ENCODE measurements at regions not wholly inside any gene's neighbourhood (a gene's known extent, or its start where the extent isn't known, plus 50 kb on each side); places are given as distances from the start of the nearest gene placed in this dataset.

DNA sequence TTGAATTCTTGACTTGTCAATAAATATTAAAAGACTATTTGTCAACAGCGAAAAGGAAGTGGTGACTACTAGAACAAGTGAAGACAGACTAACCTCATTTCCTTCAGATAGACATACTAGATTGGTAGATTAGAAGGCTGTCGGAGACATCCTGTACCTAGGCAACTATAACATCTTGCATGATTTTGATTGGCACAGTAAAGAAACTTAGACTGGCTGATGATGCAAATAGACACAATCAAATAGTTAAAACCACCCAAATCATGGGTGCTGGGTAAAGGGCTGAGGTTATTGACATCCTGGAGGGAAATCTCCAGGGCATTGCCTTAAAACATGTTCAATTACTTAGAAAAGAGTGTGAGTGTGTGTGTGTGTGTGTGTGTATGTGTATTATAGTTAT is 85.9 kb upstream of the EDEM3 start:
- no peaks in the 10 kb centered on the region for H3K9me3 ChIP-seq (ENCODE audit: control insufficient read depth, insufficient read depth, low read length)
- no peaks in the 10 kb centered on the region for H3K36me3 ChIP-seq (ENCODE audit: control insufficient read depth, low read length)
- H3K4me2 ChIP-seq (ENCODE audit: low read length), result no peak overlapping the region
- H3K9me2 ChIP-seq (replicated peaks; ENCODE audit: control insufficient read depth, low read length), result no peaks in the 10 kb centered on the region
- no peaks in the 10 kb centered on the region for H3F3A ChIP-seq (ENCODE audit: control insufficient read depth, insufficient read depth)
- H3K4me1 ChIP-seq (ENCODE audit: control insufficient read depth, low read length), result peaks cover 24% of the 10 kb centered on the region
- no peak overlapping the region for H3K4me3 ChIP-seq (ENCODE audit: low read length)
- no peaks in the 10 kb centered on the region for H4K20me1 ChIP-seq (ENCODE audit: control insufficient read depth, insufficient read depth, low read depth, low read length)
- TF ChIP-seq, protein P1, sequence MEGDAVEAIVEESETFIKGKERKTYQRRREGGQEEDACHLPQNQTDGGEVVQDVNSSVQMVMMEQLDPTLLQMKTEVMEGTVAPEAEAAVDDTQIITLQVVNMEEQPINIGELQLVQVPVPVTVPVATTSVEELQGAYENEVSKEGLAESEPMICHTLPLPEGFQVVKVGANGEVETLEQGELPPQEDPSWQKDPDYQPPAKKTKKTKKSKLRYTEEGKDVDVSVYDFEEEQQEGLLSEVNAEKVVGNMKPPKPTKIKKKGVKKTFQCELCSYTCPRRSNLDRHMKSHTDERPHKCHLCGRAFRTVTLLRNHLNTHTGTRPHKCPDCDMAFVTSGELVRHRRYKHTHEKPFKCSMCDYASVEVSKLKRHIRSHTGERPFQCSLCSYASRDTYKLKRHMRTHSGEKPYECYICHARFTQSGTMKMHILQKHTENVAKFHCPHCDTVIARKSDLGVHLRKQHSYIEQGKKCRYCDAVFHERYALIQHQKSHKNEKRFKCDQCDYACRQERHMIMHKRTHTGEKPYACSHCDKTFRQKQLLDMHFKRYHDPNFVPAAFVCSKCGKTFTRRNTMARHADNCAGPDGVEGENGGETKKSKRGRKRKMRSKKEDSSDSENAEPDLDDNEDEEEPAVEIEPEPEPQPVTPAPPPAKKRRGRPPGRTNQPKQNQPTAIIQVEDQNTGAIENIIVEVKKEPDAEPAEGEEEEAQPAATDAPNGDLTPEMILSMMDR (IDR thresholded peaks at IDR 0.05; ENCODE audit: low read depth, low read length, poor library complexity, severe bottlenecking), result no peak
- no peak for TF ChIP-seq EZH2phosphoT487 (IDR thresholded peaks at IDR 0.05; ENCODE audit: borderline replicate concordance, low read length)
- no peak overlapping the region for H3K27ac ChIP-seq (ENCODE audit: low read depth, low read length)
- H3K79me2 ChIP-seq (ENCODE audit: control insufficient read depth, low read length), result no peaks in the 10 kb centered on the region
- H3K27me3 ChIP-seq (ENCODE audit: control insufficient read depth, low read length), result no peaks in the 10 kb centered on the region

GRCh38 chr1:184838504-184838951 is 83.9 kb upstream of the EDEM3 start:
- Histone ChIP-seq H3K4me3 (ENCODE audit: low read length) (no peak overlapping the region), H3K27me3 (ENCODE audit: control insufficient read depth, low read length) (no peaks in the 10 kb centered on the region), H3K79me2 (ENCODE audit: control insufficient read depth, low read length) (no peaks in the 10 kb centered on the region), H3K9me2 (replicated peaks; ENCODE audit: control insufficient read depth, low read length) (no peaks in the 10 kb centered on the region), H3K9me3 (ENCODE audit: control insufficient read depth, insufficient read depth, low read length) (no peaks in the 10 kb centered on the region), H3F3A (ENCODE audit: control insufficient read depth, insufficient read depth) (no peaks in the 10 kb centered on the region), H3K4me1 (ENCODE audit: control insufficient read depth, low read length) (peaks cover 24% of the 10 kb centered on the region), H4K20me1 (ENCODE audit: control insufficient read depth, insufficient read depth, low read depth, low read length) (no peaks in the 10 kb centered on the region), H3K36me3 (ENCODE audit: control insufficient read depth, low read length) (no peaks in the 10 kb centered on the region), H3K4me2 (ENCODE audit: low read length) (no peak overlapping the region), H3K27ac (ENCODE audit: low read depth, low read length) (no peak overlapping the region)
- TF ChIP-seq, protein P1 (IDR thresholded peaks at IDR 0.05; ENCODE audit: low read depth, low read length, poor library complexity, severe bottlenecking), result no peak
- no peak for TF ChIP-seq EZH2phosphoT487 (IDR thresholded peaks at IDR 0.05; ENCODE audit: borderline replicate concordance, low read length)

DNA sequence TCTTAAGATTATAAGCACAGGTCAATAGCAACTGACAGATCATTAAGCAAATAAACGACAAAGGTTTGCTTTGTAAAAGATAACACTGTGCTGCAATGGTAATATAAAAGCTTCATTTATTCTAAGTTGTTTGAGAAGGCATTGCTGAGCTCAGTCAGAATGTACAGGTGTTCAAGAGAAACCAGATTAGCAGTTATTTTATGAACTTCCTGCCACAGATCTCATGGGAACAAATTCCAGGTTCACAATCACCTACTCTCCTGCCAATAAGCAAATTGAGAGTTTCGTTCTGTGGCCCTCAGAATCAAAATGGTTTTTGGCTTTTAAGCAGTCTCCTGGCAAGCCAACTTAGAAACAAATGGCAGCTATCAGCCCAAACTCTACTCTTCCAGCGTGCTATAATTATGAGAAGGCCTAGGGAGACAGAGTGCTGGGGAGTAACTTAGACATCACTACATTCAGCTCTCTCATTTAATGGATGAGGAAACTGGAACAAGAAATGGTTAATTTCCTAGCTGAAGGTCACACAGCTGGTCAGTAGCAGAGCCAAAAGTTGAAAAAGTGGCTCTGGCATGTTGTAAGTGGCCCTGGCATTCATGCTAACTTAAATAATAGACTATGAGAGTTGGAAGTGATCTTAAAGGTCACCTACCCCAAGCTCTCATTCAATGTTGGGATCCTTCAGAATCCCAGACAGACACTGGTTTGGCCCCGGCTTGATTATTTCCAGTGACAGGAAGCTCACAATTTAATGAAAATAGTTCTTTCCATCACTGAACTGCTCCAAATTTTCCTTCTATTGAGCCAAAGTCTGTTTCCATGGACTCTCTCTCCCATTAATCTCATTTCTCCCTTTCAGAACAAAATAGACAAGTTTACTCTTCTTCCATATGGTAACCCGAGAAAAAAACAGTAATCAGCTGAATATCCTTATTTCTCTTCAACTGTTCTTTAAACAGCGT is 82.6 kb upstream of the EDEM3 start:
- Histone ChIP-seq H3K27ac (ENCODE audit: low read depth, low read length) (no peak overlapping the region), H3K27me3 (ENCODE audit: control insufficient read depth, low read length) (no peaks in the 10 kb centered on the region), H3K9me2 (replicated peaks; ENCODE audit: control insufficient read depth, low read length) (no peaks in the 10 kb centered on the region), H3K4me2 (ENCODE audit: low read length) (peak overlapping the region; percentile 48), H3F3A (ENCODE audit: control insufficient read depth, insufficient read depth) (no peaks in the 10 kb centered on the region), H3K9me3 (ENCODE audit: control insufficient read depth, insufficient read depth, low read length) (no peaks in the 10 kb centered on the region), H4K20me1 (ENCODE audit: control insufficient read depth, insufficient read depth, low read depth, low read length) (no peaks in the 10 kb centered on the region), H3K4me3 (ENCODE audit: low read length) (peak overlapping the region; percentile 22; the same call in 1 of the 2 replicates), H3K4me1 (ENCODE audit: control insufficient read depth, low read length) (peaks cover 24% of the 10 kb centered on the region), H3K36me3 (ENCODE audit: control insufficient read depth, low read length) (no peaks in the 10 kb centered on the region), H3K79me2 (ENCODE audit: control insufficient read depth, low read length) (no peaks in the 10 kb centered on the region)
- no peak for TF ChIP-seq EZH2phosphoT487 (IDR thresholded peaks at IDR 0.05; ENCODE audit: borderline replicate concordance, low read length)
- TF ChIP-seq, protein P1 (IDR thresholded peaks at IDR 0.05; ENCODE audit: low read depth, low read length, poor library complexity, severe bottlenecking), result no peak

Measured in DOHH2 (cell line).